ENCODE measurements at regions not wholly inside any gene's neighbourhood (a gene's known extent, or its start where the extent isn't known, plus 50 kb on each side); places are given as distances from the start of the nearest gene placed in this dataset.

- ChIA-PET POLR2A (interaction anchor here (0.5 to 1.4 kb wide), 6 partner anchors 11 to 1333 kb away, joined by 3 read pairs; no protein-coding TSS in a partner anchor), CTCF (interaction anchor here (0.6 to 2.1 kb wide), 46 partner anchors 8 to 1991 kb away, joined by 3 to 18 read pairs (median 4); no protein-coding TSS in a partner anchor)
- DNase-seq (ENCODE audit: unreplicated experiment): peak; percentile 51
- Mint-ChIP-seq H3K4me3 (ENCODE audit: unreplicated experiment) (no peak overlapping the region), H3K27ac (ENCODE audit: low read depth, unreplicated experiment) (no peak overlapping the region), H3K27me3 (ENCODE audit: insufficient read depth, unreplicated experiment) (no peaks in the 10 kb centered on the region), H3K36me3 (ENCODE audit: insufficient read depth, unreplicated experiment) (no peaks in the 10 kb centered on the region), H3K4me1 (ENCODE audit: insufficient read depth, unreplicated experiment) (peaks cover 18% of the 10 kb centered on the region), H3K9me3 (ENCODE audit: unreplicated experiment) (no peaks in the 10 kb centered on the region)
- peak; percentile 69 for TF ChIP-seq CTCF (IDR thresholded peaks at IDR 0.05; ENCODE audit: unreplicated experiment)
- no TSS peak for BruUV-seq (replicated peaks)
- intact Hi-C loops (cut with micrococcal nuclease): loop anchor here (1.0 to 5.0 kb wide), 6 partner anchors 1025 to 1873 kb away; no protein-coding TSS in a partner anchor
Observed at GRCh38 chr3:178385280-178385952, 150.8 kb upstream of the KCNMB2 start.

GRCh38 chr3:178386401-178386800 lies 149.8 kb upstream of the KCNMB2 start:
- DNase-seq (ENCODE audit: unreplicated experiment): no peak
- H3K36me3 Mint-ChIP-seq (ENCODE audit: insufficient read depth, unreplicated experiment): no peaks in the 10 kb centered on the region
- no peak for TF ChIP-seq CTCF (IDR thresholded peaks at IDR 0.05; ENCODE audit: unreplicated experiment)
- H3K4me1 Mint-ChIP-seq (ENCODE audit: insufficient read depth, unreplicated experiment): peaks cover 23% of the 10 kb centered on the region
- BruUV-seq (replicated peaks): no TSS peak
- H3K9me3 Mint-ChIP-seq (ENCODE audit: unreplicated experiment): no peaks in the 10 kb centered on the region
- H3K27me3 Mint-ChIP-seq (ENCODE audit: insufficient read depth, unreplicated experiment): no peaks in the 10 kb centered on the region
- intact Hi-C loops (cut with micrococcal nuclease): loop anchor here (5.0 kb wide), 1 partner anchor 1874 kb away; no protein-coding TSS in a partner anchor
- POLR2A ChIA-PET: no interaction called here
- no peak overlapping the region for H3K4me3 Mint-ChIP-seq (ENCODE audit: unreplicated experiment)
- CTCF ChIA-PET: interaction anchor here (0.5 to 1.8 kb wide), 8 partner anchors 39 to 1884 kb away, joined by 3 to 18 read pairs (median 3); no protein-coding TSS in a partner anchor
- no peak overlapping the region for H3K27ac Mint-ChIP-seq (ENCODE audit: low read depth, unreplicated experiment)

GRCh38 chr3:178386880-178387279 lies 149.4 kb upstream of the KCNMB2 start:
- no peak for TF ChIP-seq CTCF (IDR thresholded peaks at IDR 0.05; ENCODE audit: unreplicated experiment)
- intact Hi-C loops (cut with micrococcal nuclease): loop anchor here (5.0 kb wide), 1 partner anchor 1875 kb away; no protein-coding TSS in a partner anchor
- ChIA-PET POLR2A (no interaction called here), CTCF (interaction anchor here (0.5 to 1.4 kb wide), 6 partner anchors 9 to 1884 kb away, joined by 3 read pairs; no protein-coding TSS in a partner anchor)
- H3K27me3 Mint-ChIP-seq (ENCODE audit: insufficient read depth, unreplicated experiment): no peaks in the 10 kb centered on the region
- H3K27ac Mint-ChIP-seq (ENCODE audit: low read depth, unreplicated experiment): no peak overlapping the region
- H3K9me3 Mint-ChIP-seq (ENCODE audit: unreplicated experiment): no peaks in the 10 kb centered on the region
- H3K36me3 Mint-ChIP-seq (ENCODE audit: insufficient read depth, unreplicated experiment): no peaks in the 10 kb centered on the region
- no peak for DNase-seq (ENCODE audit: unreplicated experiment)
- BruUV-seq (replicated peaks): no TSS peak
- H3K4me1 Mint-ChIP-seq (ENCODE audit: insufficient read depth, unreplicated experiment): peaks cover 18% of the 10 kb centered on the region
- no peak overlapping the region for H3K4me3 Mint-ChIP-seq (ENCODE audit: unreplicated experiment)

GRCh38 chr3:178388473-178388872 lies 147.8 kb upstream of the KCNMB2 start:
- intact Hi-C loops (cut with micrococcal nuclease): loop anchor here (5.0 kb wide), 1 partner anchor 1876 kb away; no protein-coding TSS in a partner anchor
- Mint-ChIP-seq H3K4me3 (ENCODE audit: unreplicated experiment) (no peak overlapping the region), H3K27ac (ENCODE audit: low read depth, unreplicated experiment) (no peak overlapping the region)

More at GRCh38 chr3:178388473-178388872, 147.8 kb upstream of the KCNMB2 start:
- no TSS peak for BruUV-seq (replicated peaks)
- POLR2A ChIA-PET: no interaction called here
- no peaks in the 10 kb centered on the region for H3K36me3 Mint-ChIP-seq (ENCODE audit: insufficient read depth, unreplicated experiment)
- no peaks in the 10 kb centered on the region for H3K9me3 Mint-ChIP-seq (ENCODE audit: unreplicated experiment)
- no peaks in the 10 kb centered on the region for H3K27me3 Mint-ChIP-seq (ENCODE audit: insufficient read depth, unreplicated experiment)
- CTCF ChIA-PET: interaction anchor here (0.6 kb wide), 1 partner anchor 578 kb away, joined by 3 read pairs; no protein-coding TSS in a partner anchor
- no peak for DNase-seq (ENCODE audit: unreplicated experiment)
- H3K4me1 Mint-ChIP-seq (ENCODE audit: insufficient read depth, unreplicated experiment): peaks cover 6% of the 10 kb centered on the region
- TF ChIP-seq CTCF (IDR thresholded peaks at IDR 0.05; ENCODE audit: unreplicated experiment): no peak
